ENCODE measurements at regions not wholly inside any gene's neighbourhood (a gene's known extent, or its start where the extent isn't known, plus 50 kb on each side); places are given as distances from the start of the nearest gene placed in this dataset.

DNA sequence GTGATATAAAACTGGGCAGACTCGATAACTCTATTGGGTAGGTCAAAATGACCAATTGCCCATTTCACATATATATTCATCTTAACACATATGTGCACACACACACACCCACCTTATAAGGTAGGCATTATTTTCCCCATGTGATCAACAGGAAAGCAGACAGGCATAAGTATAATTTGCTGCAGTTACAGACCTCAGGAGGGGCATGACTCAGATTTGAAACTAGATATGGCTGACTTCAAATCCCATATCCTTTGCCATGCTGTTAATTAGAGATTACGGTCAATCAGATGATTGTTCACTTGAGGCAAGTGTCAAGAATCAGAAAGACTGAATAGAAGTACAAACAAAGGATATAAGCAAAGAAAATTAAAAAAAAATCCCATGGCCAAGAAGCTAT is 910.6 kb downstream of the NTRK3 start:
- intact Hi-C loops (cut with DNase I) = no loop called here
- Histone ChIP-seq H3K36me3 (no peaks in the 10 kb centered on the region), H3K27ac (no peak overlapping the region), H3K4me3 (no peak overlapping the region), H3K27me3 (replicated peaks; ENCODE audit: insufficient read depth) (no peaks in the 10 kb centered on the region), H3K4me1 (replicated peaks) (no peaks in the 10 kb centered on the region), H3K9me3 (no peaks in the 10 kb centered on the region)
- TF ChIP-seq POLR2A (IDR thresholded peaks at IDR 0.05) (no peak), POLR2AphosphoS5 (IDR thresholded peaks at IDR 0.05) (no peak), CTCF (IDR thresholded peaks at IDR 0.05) (no peak)
- DNase-seq (ENCODE audit: low spot score) = no peak
- WGBS = 93% methylated on average over 2 of the region's 2 CpGs

DNA sequence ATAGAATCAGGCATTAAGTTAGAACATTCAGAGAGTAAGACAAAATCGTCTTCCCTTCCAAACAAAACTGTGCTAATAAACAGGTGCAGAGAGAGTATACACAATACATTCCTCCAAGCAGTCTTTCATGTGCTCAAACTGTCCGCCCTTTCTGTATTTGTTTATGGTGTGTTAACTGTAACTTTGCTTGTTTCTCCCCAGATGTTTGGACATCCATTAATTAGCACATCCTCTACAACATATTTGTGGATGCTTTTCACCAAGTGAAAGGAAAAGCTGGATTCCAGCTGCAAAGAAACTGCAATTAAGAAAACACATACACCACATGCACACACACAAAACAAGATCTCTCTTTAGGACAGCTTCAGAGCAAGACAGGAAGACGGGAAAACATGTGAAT is 912.6 kb downstream of the NTRK3 start:
- Histone ChIP-seq H3K36me3 (no peaks in the 10 kb centered on the region), H3K27me3 (replicated peaks; ENCODE audit: insufficient read depth) (no peaks in the 10 kb centered on the region), H3K27ac (no peak overlapping the region), H3K4me3 (no peak overlapping the region), H3K9me3 (no peaks in the 10 kb centered on the region), H3K4me1 (replicated peaks) (no peaks in the 10 kb centered on the region)
- intact Hi-C loops (cut with DNase I) = no loop called here
- TF ChIP-seq POLR2A (IDR thresholded peaks at IDR 0.05) = no peak
- TF ChIP-seq POLR2AphosphoS5 (IDR thresholded peaks at IDR 0.05) = no peak
- no peak for TF ChIP-seq CTCF (IDR thresholded peaks at IDR 0.05)
- 47% methylated on average over 3 of the region's 3 CpGs for WGBS
- no peak for DNase-seq (ENCODE audit: low spot score)

GRCh38 chr15:87340370-87340769 is 916.2 kb downstream of the NTRK3 start:
- Histone ChIP-seq H3K27ac (no peak overlapping the region), H3K4me1 (replicated peaks) (no peaks in the 10 kb centered on the region), H3K9me3 (no peaks in the 10 kb centered on the region), H3K4me3 (no peak overlapping the region), H3K36me3 (no peaks in the 10 kb centered on the region), H3K27me3 (replicated peaks; ENCODE audit: insufficient read depth) (no peaks in the 10 kb centered on the region)
- no peak for DNase-seq (ENCODE audit: low spot score)
- intact Hi-C loops (cut with DNase I) = no loop called here
- TF ChIP-seq POLR2A (IDR thresholded peaks at IDR 0.05) = no peak
- TF ChIP-seq CTCF (IDR thresholded peaks at IDR 0.05) = no peak
- no peak for TF ChIP-seq POLR2AphosphoS5 (IDR thresholded peaks at IDR 0.05)

GRCh38 chr15:87326269-87326668 is 930.3 kb downstream of the NTRK3 start:
- no peak for DNase-seq (ENCODE audit: low spot score)
- Histone ChIP-seq H3K9me3 (no peaks in the 10 kb centered on the region), H3K36me3 (no peaks in the 10 kb centered on the region), H3K4me1 (replicated peaks) (no peaks in the 10 kb centered on the region), H3K27ac (no peak overlapping the region), H3K27me3 (replicated peaks; ENCODE audit: insufficient read depth) (no peaks in the 10 kb centered on the region), H3K4me3 (no peak overlapping the region)
- intact Hi-C loops (cut with DNase I) = no loop called here
- TF ChIP-seq CTCF (IDR thresholded peaks at IDR 0.05) (no peak), POLR2A (IDR thresholded peaks at IDR 0.05) (no peak), POLR2AphosphoS5 (IDR thresholded peaks at IDR 0.05) (no peak)
- WGBS = 23% methylated on average over 1 of the region's 1 CpG

DNA sequence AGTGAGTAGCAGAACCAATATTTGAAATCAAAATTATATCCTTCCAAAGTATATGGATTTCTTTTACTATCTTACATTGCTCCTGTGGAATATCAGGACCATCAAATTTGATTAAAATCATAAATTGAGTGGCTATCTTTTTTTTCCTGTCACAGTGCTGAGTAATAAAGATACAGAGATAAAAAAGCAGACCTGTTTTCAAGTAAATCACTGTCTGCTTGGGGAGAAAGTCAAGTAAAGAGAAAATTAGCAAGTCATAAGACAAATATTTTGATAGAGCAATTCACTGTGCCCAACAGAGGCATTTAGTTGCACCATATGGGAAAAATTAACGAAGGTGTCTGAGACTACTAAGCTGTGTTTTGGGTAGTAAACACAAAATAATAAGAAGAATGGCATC is 933.7 kb downstream of the NTRK3 start:
- Histone ChIP-seq H3K36me3 (no peaks in the 10 kb centered on the region), H3K9me3 (no peaks in the 10 kb centered on the region), H3K4me3 (no peak overlapping the region), H3K27ac (no peak overlapping the region), H3K4me1 (replicated peaks) (no peaks in the 10 kb centered on the region), H3K27me3 (replicated peaks; ENCODE audit: insufficient read depth) (no peaks in the 10 kb centered on the region)
- intact Hi-C loops (cut with DNase I) = no loop called here
- WGBS = 66% methylated on average over 1 of the region's 1 CpG
- no peak for DNase-seq (ENCODE audit: low spot score)
- TF ChIP-seq POLR2A (IDR thresholded peaks at IDR 0.05) (no peak), CTCF (IDR thresholded peaks at IDR 0.05) (no peak), POLR2AphosphoS5 (IDR thresholded peaks at IDR 0.05) (no peak)

Measured in prostate gland (tissue), 2 donors.